ENCODE measurements at regions not wholly inside any gene's neighbourhood (a gene's known extent, or its start where the extent isn't known, plus 50 kb on each side); places are given as distances from the start of the nearest gene placed in this dataset.

DNA sequence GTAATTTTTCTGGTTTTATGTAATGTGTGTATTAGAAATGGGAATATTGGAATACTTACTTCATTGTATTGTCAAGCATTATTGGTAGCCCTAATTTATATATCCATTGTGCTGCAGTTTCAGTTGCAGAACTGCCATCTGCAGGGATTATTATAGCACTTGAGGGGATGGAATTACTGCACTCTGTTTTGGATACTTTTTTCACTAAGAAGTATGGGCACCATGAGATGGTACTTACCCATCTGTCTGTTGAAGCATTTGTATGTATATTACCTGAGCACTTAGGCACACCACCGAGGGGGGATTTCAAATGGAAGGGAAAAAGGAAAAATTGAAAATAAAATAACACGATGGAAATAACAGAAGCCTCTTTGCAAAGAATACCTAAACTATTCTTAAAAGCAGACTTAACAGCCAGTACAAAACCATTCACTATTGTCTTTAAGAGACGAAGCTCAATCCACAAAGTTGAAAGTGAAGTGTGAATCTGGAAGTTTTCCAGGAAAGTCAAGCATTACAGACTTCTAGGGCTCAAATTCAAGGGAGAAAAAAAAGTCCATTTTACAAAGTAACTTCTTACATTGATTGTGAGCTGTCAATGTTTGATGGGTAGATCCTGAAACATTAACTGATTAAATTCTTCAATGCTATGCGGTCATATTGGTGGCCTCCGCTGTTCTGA lies 318.7 kb downstream of the SOX4 start:
- no peak for TF ChIP-seq CTCF (IDR thresholded peaks at IDR 0.05)
- no peak for TF ChIP-seq POLR2A (IDR thresholded peaks at IDR 0.05)
- TF ChIP-seq POLR2AphosphoS5 (IDR thresholded peaks at IDR 0.05): no peak

Data from breast epithelium (tissue), 3 donors.